Liver (tissue), 3 donors: ENCODE measurements at regions not wholly inside any gene's neighbourhood (a gene's known extent, or its start where the extent isn't known, plus 50 kb on each side); places are given as distances from the start of the nearest gene placed in this dataset.

Experiments used
- CTCF ChIP-seq: fragments of 150-350 bp; IDR thresholded peaks from 2 replicates; pipeline ENCODE4 v1.5.1; 2017; ENCODE audit warnings: improper control_type of control experiment, low read depth, low read length; ENCODE audit not compliant: missing input control
- EGR1 ChIP-seq, 2 donors: IDR thresholded peaks; 2 replicates each; pipeline ENCODE4 v1.6.1; 2016 to 2018; ENCODE audit warnings: antibody characterized with exemption in 2 of 2, low read depth in 2 of 2
- GABPA ChIP-seq, 2 donors: IDR thresholded peaks in 1 of 2; conservative IDR thresholded peaks in 1 of 2; 2 replicates each; pipeline ENCODE4 v1.6.1; 2016; ENCODE audit warnings: antibody characterized with exemption in 2 of 2, mild to moderate bottlenecking in 1 of 2, moderate library complexity in 1 of 2
- HNF4G ChIP-seq: IDR thresholded peaks from 2 replicates; pipeline ENCODE4 v1.6.1; 2016; ENCODE audit warnings: antibody characterized with exemption
- MAX ChIP-seq: IDR thresholded peaks from 2 replicates; pipeline ENCODE4 v1.6.1; 2016; ENCODE audit warnings: antibody characterized with exemption
- RAD21 ChIP-seq, 2 donors: IDR thresholded peaks; 2 replicates each; pipeline ENCODE4 v1.6.1; 2016; ENCODE audit warnings: antibody characterized with exemption in 2 of 2, mild to moderate bottlenecking in 2 of 2
- SP1 ChIP-seq: IDR thresholded peaks from 2 replicates; pipeline ENCODE4 v1.6.1; 2018; ENCODE audit warnings: antibody characterized with exemption, mild to moderate bottlenecking
- YY1 ChIP-seq: IDR thresholded peaks from 2 replicates; pipeline ENCODE4 v1.6.1; 2016; ENCODE audit warnings: antibody characterized with exemption, mild to moderate bottlenecking
- donor health status: healthy.
- donor health status: healthy.

GRCh38 chr14:65846196-65846868 is 433.8 kb downstream of the FUT8 start:
- TF ChIP-seq CTCF, result no peak
- TF ChIP-seq GABPA (IDR thresholded peaks at IDR 0.05 in 1 of 2, conservative IDR thresholded peaks at IDR 0.05 in 1 of 2), result no peak
- no peak for TF ChIP-seq HNF4G
- no peak for TF ChIP-seq EGR1 (IDR thresholded peaks at IDR 0.05; ENCODE audit: low read depth in 2 of 2)
- no peak for TF ChIP-seq YY1
- no peak for TF ChIP-seq MAX
- no peak for TF ChIP-seq RAD21 (IDR thresholded peaks at IDR 0.05)
- TF ChIP-seq SP1, result no peak
